ENCODE measurements at regions not wholly inside any gene's neighbourhood (a gene's known extent, or its start where the extent isn't known, plus 50 kb on each side); places are given as distances from the start of the nearest gene placed in this dataset.

- no peak for DNase-seq
These were observed 181.3 kb downstream of the SEC61B start for GRCh38 chr9:99403371-99403770.

GRCh38 chr9:99405359-99405758 is 183.3 kb downstream of the SEC61B start:
- DNase-seq: no peak

GRCh38 chr9:99406939-99407338 is 184.9 kb downstream of the SEC61B start:
- no peak for DNase-seq

- no peak for DNase-seq
These were observed 189.0 kb downstream of the SEC61B start for GRCh38 chr9:99411068-99411467.

- DNase-seq: no peak
These were observed 189.5 kb downstream of the SEC61B start for GRCh38 chr9:99411479-99412115.

GRCh38 chr9:99412606-99413005 is 190.5 kb downstream of the SEC61B start:
- DNase-seq: no peak

- DNase-seq: no peak
These were observed 192.2 kb downstream of the SEC61B start for GRCh38 chr9:99414321-99414720.

GRCh38 chr9:99415606-99416005 is 193.5 kb downstream of the SEC61B start:
- DNase-seq: no peak

- no peak for DNase-seq
These were observed 193.9 kb downstream of the SEC61B start for GRCh38 chr9:99416007-99416406.

GRCh38 chr9:99419070-99419469 is 197.0 kb downstream of the SEC61B start:
- DNase-seq: peak; percentile 49

- DNase-seq: no peak
These were observed 199.3 kb downstream of the SEC61B start for GRCh38 chr9:99421369-99421768.

- DNase-seq: no peak
These were observed 203.0 kb downstream of the SEC61B start for GRCh38 chr9:99425124-99425523.

- peak; percentile 24 for DNase-seq
These were observed 204.1 kb downstream of the SEC61B start for GRCh38 chr9:99425923-99426842.

GRCh38 chr9:99427260-99427659 is 205.2 kb downstream of the SEC61B start:
- no peak for DNase-seq

- no peak for DNase-seq
These were observed 208.2 kb downstream of the SEC61B start for GRCh38 chr9:99430301-99430700.

GRCh38 chr9:99431103-99431502 is 209.0 kb downstream of the SEC61B start:
- no peak for DNase-seq

GRCh38 chr9:99432075-99432474 is 210.0 kb downstream of the SEC61B start:
- no peak for DNase-seq

GRCh38 chr9:99433095-99433494 is 211.0 kb downstream of the SEC61B start:
- DNase-seq: no peak

- DNase-seq: no peak
These were observed 211.5 kb downstream of the SEC61B start for GRCh38 chr9:99433555-99433954.

GRCh38 chr9:99436616-99437015 is 214.5 kb downstream of the SEC61B start:
- DNase-seq: no peak

- no peak for DNase-seq
These were observed 215.1 kb downstream of the SEC61B start for GRCh38 chr9:99437145-99437544.

- DNase-seq: no peak
These were observed 216.5 kb downstream of the SEC61B start for GRCh38 chr9:99438596-99438995.

GRCh38 chr9:99441829-99442228 is 219.7 kb downstream of the SEC61B start:
- no peak for DNase-seq

- no peak for DNase-seq
These were observed 223.3 kb downstream of the SEC61B start for GRCh38 chr9:99445371-99445891.

Data from NCI-H2171 treated with DMSO at 0.1 percent for 48 hours (cell line).